ENCODE measurements at regions not wholly inside any gene's neighbourhood (a gene's known extent, or its start where the extent isn't known, plus 50 kb on each side); places are given as distances from the start of the nearest gene placed in this dataset.

- H2BK20ac ChIP-seq (ENCODE audit: low read depth, low read length) = no peak overlapping the region
- H3K4ac ChIP-seq (ENCODE audit: low read depth, low read length) = no peak overlapping the region
- no peak overlapping the region for H2AK5ac ChIP-seq (ENCODE audit: low read depth, low read length)
- H3K18ac ChIP-seq (ENCODE audit: low read depth, low read length) = no peak overlapping the region
- dilution Hi-C loops (cut with HindIII; ENCODE audit: low sequenced_read_pairs, unreplicated experiment) = no loop called here
- H4K91ac ChIP-seq (ENCODE audit: insufficient read depth, low read depth, low read length) = no peak overlapping the region
- CTCF ChIA-PET = no interaction called here
- H3K36me3 ChIP-seq (ENCODE audit: control insufficient read depth, insufficient read depth, low read length) = no peaks in the 10 kb centered on the region
- WGBS, 2 experiments (ENCODE audit: extremely low coverage in 2 of 2, insufficient read length in 1 of 2) = no CpG with 5 or more reads among the region's 7 CpGs
- peaks cover 21% of the 10 kb centered on the region for H3K27me3 ChIP-seq (ENCODE audit: control insufficient read depth, insufficient read depth, low read length)
- H3K4me1 ChIP-seq (ENCODE audit: control insufficient read depth, insufficient read depth, low read length) = 0 out of 2 replicates have a peak, but pooled peaks cover 3% of the 10 kb centered on the region
- TF ChIP-seq RCOR1 (IDR thresholded peaks at IDR 0.05; ENCODE audit: insufficient replicate concordance, low read length) = no peak
- no peak for TF ChIP-seq FOS (IDR thresholded peaks at IDR 0.05; ENCODE audit: low read depth, low read length)
- no peak for TF ChIP-seq USF2 (IDR thresholded peaks at IDR 0.05; ENCODE audit: low read depth, low read length)
- TF ChIP-seq MAZ (IDR thresholded peaks at IDR 0.05; ENCODE audit: borderline replicate concordance, low read depth, low read length) = no peak
- no peak for TF ChIP-seq RAD21 (IDR thresholded peaks at IDR 0.05; ENCODE audit: low read length)
- no peak for TF ChIP-seq MXI1 (IDR thresholded peaks at IDR 0.05; ENCODE audit: borderline replicate concordance, low read depth, low read length)
- no peak for TF ChIP-seq SMC3 (IDR thresholded peaks at IDR 0.05; ENCODE audit: low read depth, low read length)
- TF ChIP-seq POLR2A (IDR thresholded peaks at IDR 0.05; ENCODE audit: low read depth, low read length) = no peak
- no peak for TF ChIP-seq ELK1 (IDR thresholded peaks at IDR 0.05; ENCODE audit: borderline replicate concordance, low read depth, low read length)
- TF ChIP-seq NFE2L2 (IDR thresholded peaks at IDR 0.05; ENCODE audit: low read depth, low read length) = no peak
- TF ChIP-seq CHD1 (IDR thresholded peaks at IDR 0.05; ENCODE audit: low read depth, low read length) = no peak
- no peak for TF ChIP-seq RFX5 (IDR thresholded peaks at IDR 0.05; ENCODE audit: low read depth, low read length)
- TF ChIP-seq CEBPB (IDR thresholded peaks at IDR 0.05; ENCODE audit: low read depth, low read length) = no peak
- TF ChIP-seq BHLHE40 (IDR thresholded peaks at IDR 0.05; ENCODE audit: low read depth, low read length) = no peak
- TF ChIP-seq, protein P1, sequence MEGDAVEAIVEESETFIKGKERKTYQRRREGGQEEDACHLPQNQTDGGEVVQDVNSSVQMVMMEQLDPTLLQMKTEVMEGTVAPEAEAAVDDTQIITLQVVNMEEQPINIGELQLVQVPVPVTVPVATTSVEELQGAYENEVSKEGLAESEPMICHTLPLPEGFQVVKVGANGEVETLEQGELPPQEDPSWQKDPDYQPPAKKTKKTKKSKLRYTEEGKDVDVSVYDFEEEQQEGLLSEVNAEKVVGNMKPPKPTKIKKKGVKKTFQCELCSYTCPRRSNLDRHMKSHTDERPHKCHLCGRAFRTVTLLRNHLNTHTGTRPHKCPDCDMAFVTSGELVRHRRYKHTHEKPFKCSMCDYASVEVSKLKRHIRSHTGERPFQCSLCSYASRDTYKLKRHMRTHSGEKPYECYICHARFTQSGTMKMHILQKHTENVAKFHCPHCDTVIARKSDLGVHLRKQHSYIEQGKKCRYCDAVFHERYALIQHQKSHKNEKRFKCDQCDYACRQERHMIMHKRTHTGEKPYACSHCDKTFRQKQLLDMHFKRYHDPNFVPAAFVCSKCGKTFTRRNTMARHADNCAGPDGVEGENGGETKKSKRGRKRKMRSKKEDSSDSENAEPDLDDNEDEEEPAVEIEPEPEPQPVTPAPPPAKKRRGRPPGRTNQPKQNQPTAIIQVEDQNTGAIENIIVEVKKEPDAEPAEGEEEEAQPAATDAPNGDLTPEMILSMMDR (conservative IDR thresholded peaks at IDR 0.05; ENCODE audit: low read depth, low read length) = no peak
- no peak for TF ChIP-seq MAFK (IDR thresholded peaks at IDR 0.05; ENCODE audit: low read depth, low read length)
- no peak overlapping the region for H2BK15ac ChIP-seq (ENCODE audit: low read depth, low read length)
- POLR2A ChIA-PET (ENCODE audit: unreplicated experiment) = no interaction called here
- ATAC-seq (ENCODE audit: low read depth) (no peak), DNase-seq (no peak)
- H3K79me1 ChIP-seq (ENCODE audit: low read depth in 1 of 2, low read length in 2 of 2) = no peaks in the 10 kb centered on the region
- intact Hi-C loops (cut with micrococcal nuclease) = no loop called here
- BruUV-seq (replicated peaks) = no TSS peak
- H3K9me1 ChIP-seq (ENCODE audit: insufficient read depth, low read length) = 0 out of 2 replicates have a peak, but pooled peaks cover 3% of the 10 kb centered on the region
- no peak overlapping the region for H3K4me3 ChIP-seq (ENCODE audit: insufficient read depth, low read depth, low read length)
- no peak overlapping the region for H2AFZ ChIP-seq (replicated peaks; ENCODE audit: low read length, poor library complexity)
- no peak overlapping the region for H3K9ac ChIP-seq (ENCODE audit: low read depth, low read length)
- no peak overlapping the region for H2AK9ac ChIP-seq (replicated peaks; ENCODE audit: low read depth, low read length, poor library complexity)
- H3K27ac ChIP-seq (ENCODE audit: insufficient read depth, low read length) = no peak overlapping the region
- H3K9me3 ChIP-seq (ENCODE audit: control insufficient read depth, insufficient read depth, low read length) = no peaks in the 10 kb centered on the region
- no peak overlapping the region for H3K56ac ChIP-seq (ENCODE audit: extremely low read depth, insufficient read depth, low read length)
- no peak overlapping the region for H3K4me2 ChIP-seq (ENCODE audit: low read depth, low read length)
- H3K23ac ChIP-seq (ENCODE audit: low read depth, low read length) = no peak overlapping the region
- no peak overlapping the region for H4K8ac ChIP-seq (ENCODE audit: low read depth in 2 of 2, low read length in 2 of 2)
- no peaks in the 10 kb centered on the region for H4K20me1 ChIP-seq (ENCODE audit: insufficient read depth, low read length)
- no peak overlapping the region for H4K5ac ChIP-seq (ENCODE audit: low read depth, low read length)
- H3K14ac ChIP-seq (replicated peaks; ENCODE audit: low read depth, low read length) = no peak overlapping the region
- in situ Hi-C loops (cut with MboI; ENCODE audit: low sequenced_read_pairs) = no loop called here
- H2BK120ac ChIP-seq (ENCODE audit: low read depth, low read length) = no peak overlapping the region
- H2BK5ac ChIP-seq (ENCODE audit: low read depth, low read length, poor library complexity, severe bottlenecking) = no peak overlapping the region
These were observed 83.6 kb upstream of the TBC1D3K start for GRCh38 chr17:37840576-37840975.
